22Rv1 (cell line): ENCODE measurements at regions not wholly inside any gene's neighbourhood (a gene's known extent, or its start where the extent isn't known, plus 50 kb on each side); places are given as distances from the start of the nearest gene placed in this dataset.

Experiments used
- H3K27ac ChIP-seq: fragments of 450-650 bp; 2 replicates; pipeline ENCODE4 v1.5.1; 2017
- ZFX ChIP-seq: fragments of 450-650 bp; IDR thresholded peaks from 2 replicates; pipeline ENCODE4 v1.6.1; 2017; ENCODE audit warnings: antibody characterized with exemption, borderline replicate concordance
- TF ChIP-seq, protein P1 (sequence below): fragments of 450-650 bp; IDR thresholded peaks from 2 replicates; pipeline ENCODE4 v1.5.1; 2017; ENCODE audit warnings: mild to moderate bottlenecking

DNA sequence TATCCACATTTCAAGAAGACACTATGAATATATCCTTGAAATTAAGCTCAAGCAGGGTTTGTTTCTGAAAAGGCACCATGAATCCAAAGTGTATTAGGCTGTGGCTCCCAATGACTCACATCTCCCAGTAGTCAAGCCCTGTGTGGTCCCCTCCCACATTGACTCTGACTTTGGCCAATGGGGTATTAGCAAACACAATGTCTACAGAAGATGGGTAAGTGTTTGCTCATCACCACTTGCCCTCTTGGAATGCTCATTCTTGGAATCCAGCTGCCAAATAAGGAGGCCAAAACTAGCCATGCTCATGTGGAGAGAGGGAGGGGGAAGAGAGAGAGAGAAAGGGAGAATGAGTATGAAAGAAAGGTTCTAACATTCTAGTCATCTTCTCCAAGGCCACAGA is 490.0 kb downstream of the TXNL1 start:
- no peak overlapping the region for H3K27ac ChIP-seq
- TF ChIP-seq ZFX = no peak
- TF ChIP-seq, protein P1, sequence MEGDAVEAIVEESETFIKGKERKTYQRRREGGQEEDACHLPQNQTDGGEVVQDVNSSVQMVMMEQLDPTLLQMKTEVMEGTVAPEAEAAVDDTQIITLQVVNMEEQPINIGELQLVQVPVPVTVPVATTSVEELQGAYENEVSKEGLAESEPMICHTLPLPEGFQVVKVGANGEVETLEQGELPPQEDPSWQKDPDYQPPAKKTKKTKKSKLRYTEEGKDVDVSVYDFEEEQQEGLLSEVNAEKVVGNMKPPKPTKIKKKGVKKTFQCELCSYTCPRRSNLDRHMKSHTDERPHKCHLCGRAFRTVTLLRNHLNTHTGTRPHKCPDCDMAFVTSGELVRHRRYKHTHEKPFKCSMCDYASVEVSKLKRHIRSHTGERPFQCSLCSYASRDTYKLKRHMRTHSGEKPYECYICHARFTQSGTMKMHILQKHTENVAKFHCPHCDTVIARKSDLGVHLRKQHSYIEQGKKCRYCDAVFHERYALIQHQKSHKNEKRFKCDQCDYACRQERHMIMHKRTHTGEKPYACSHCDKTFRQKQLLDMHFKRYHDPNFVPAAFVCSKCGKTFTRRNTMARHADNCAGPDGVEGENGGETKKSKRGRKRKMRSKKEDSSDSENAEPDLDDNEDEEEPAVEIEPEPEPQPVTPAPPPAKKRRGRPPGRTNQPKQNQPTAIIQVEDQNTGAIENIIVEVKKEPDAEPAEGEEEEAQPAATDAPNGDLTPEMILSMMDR = no peak

DNA sequence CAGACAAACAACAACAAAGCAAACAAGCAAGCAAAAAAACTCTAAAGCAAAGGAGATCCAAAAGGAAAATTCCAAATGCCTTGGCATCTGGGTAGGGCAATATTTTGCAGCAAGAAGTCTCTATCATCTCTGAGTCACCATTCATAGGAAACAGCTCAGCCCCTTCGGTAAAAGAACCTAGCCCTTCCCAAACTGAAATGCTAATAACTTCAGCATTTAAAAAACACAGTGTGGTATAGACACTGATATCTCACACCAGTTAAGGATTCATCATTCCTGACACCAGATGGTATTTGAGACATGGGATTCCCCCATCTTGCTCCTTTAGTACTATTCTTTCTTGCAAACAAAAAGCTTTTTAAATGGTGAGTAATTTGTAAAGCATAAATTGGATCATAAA is 491.8 kb downstream of the TXNL1 start:
- no peak overlapping the region for H3K27ac ChIP-seq
- TF ChIP-seq, protein P1 = no peak
- TF ChIP-seq ZFX = no peak

DNA sequence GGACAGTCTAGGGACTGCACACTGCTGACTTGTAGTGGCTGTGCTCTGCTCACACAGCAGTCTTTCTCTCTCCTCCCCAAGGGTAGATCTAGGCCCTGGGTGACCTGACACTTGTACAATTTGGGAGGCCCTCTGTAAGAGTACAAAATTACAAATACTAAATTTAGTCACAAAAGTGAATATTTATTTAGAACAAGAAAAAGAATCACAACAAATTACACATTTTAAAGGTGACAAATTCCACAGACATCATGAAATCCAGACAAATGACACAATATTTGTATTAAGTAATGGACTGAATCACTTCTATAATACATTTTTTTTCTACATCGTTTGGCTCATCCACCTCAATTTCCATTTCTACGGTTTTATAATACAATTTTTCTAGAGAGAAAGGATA is 496.4 kb downstream of the TXNL1 start:
- H3K27ac ChIP-seq = no peak overlapping the region
- no peak for TF ChIP-seq ZFX
- TF ChIP-seq, protein P1 = no peak

DNA sequence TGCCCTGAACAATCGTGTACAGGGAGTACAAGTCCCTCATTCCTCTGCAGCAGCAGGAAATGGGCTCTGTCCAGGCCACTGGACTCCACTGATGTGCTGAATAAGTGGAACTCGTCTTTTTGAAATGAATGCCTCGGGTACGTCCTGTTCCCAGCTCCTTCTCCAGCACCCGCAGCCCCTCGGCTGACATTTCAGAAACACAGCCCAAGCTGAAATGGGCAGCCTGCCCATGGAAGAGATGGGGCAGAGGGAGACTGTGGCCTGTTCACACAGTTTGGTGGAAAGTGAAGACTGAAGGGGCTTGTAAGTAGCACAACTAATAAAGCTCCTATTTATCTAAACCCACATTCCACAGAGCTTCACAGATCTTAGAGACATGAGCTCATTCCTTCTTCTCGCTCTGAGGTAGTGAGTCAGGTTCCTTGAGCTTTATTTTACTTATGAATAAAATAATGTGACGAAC is 498.6 kb downstream of the TXNL1 start:
- no peak for TF ChIP-seq ZFX
- TF ChIP-seq, protein P1 = no peak
- no peak overlapping the region for H3K27ac ChIP-seq

DNA sequence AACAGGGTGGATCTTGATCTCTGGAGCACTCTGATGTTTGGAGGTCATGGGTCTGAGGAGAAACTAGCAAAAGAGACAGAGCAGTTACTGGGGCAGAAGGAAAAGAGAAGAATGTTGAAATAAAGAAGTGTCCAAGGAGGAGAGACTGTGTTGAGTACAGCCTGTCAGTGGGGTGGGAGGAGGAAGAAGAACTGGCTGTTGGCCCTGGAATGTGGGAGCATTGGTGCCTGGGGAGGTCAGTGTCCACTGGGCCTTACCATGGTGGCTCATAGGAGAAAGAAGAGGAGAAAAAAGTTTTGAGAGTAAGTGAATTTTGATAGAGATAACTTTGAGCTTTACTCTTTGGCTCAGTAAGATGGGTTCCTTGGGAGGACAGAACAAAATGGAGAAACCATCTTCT is 499.0 kb downstream of the TXNL1 start:
- TF ChIP-seq, protein P1 = no peak
- TF ChIP-seq ZFX = no peak
- H3K27ac ChIP-seq = no peak overlapping the region

DNA sequence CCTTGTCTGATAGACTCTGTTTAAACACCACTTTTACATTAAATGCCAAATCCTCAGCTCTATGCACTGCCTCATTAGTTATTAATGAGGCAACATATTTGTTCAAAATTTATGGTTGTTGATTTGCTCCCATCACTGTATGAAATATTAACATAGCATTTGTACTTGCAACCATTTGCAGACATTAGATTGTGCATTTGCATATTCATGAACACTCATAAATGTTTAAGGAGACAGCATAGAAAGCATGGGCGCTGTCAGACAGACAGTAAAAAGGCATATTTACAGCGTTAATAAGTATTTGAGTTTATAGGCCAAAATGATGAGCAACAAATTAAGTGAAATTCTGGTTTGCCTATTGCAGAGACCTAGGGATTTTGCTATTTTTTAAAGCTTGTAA is 502.3 kb downstream of the TXNL1 start:
- TF ChIP-seq ZFX = no peak
- TF ChIP-seq, protein P1 = no peak
- no peak overlapping the region for H3K27ac ChIP-seq

DNA sequence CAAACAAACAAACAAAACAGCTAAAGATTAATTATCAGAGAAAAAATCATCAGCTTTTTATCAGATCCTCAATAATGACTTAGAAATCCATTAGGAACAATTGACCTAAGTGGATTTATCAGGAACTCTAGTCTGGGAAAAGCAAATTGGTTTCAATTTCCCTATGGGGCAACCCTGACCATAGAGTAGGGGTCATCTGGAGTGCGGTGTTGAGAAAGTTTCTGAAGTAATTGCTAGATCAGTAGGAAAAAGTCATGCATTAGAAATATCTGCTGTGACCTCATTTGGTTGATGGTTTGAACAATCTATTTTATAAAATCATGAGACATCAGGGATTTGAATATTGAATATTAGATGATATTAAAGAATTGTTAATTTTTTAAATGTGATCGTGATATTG is 507.9 kb downstream of the TXNL1 start:
- H3K27ac ChIP-seq = no peak overlapping the region
- TF ChIP-seq, protein P1 = no peak
- no peak for TF ChIP-seq ZFX
